Panc1 (cell line): ENCODE measurements at regions not wholly inside any gene's neighbourhood (a gene's known extent, or its start where the extent isn't known, plus 50 kb on each side); places are given as distances from the start of the nearest gene placed in this dataset.

Experiments used
- ATAC-seq: fragments of 200-7000 bp; cut with Tn5 transposase; 2 replicates; pipeline ENCODE4 v1.9.1; 2020; ENCODE audit warnings: mild to moderate bottlenecking, moderate library complexity
- BruUV-seq: library from RNA; stranded (reverse); fragments of 400-500 nt; replicated peaks from 2 replicates; lab custom pipeline; 2021; lab: Mats Ljungman, UMichigan
- CTCF ChIA-PET: fragments of 300-600 bp; sonication (Branson Sonifier 250); formaldehyde crosslinking; loops from one replicate; lab custom pipeline; 2022; ENCODE audit warnings: antibody characterized with exemption; lab: Charles Lee
- POLR2A ChIA-PET: fragments of 300-600 bp; sonication (Branson Sonifier 250); formaldehyde crosslinking; loops from one replicate; lab custom pipeline; 2022; ENCODE audit warnings: antibody characterized with exemption; lab: Charles Lee
- DNase-seq: peaks from one replicate; pipeline ENCODE4 v3.0.0-alpha.2; 2010; ENCODE audit warnings: low read depth, low spot score
- H3K27ac ChIP-seq: 2 replicates; pipeline ENCODE4 v1.5.1; 2011; ENCODE audit warnings: mild to moderate bottlenecking, low read length, inconsistent platforms
- H3K27me3 ChIP-seq: fragments of 200-500 bp; sonication (Bioruptor generic); 2 replicates; pipeline ENCODE4 v1.6.0; 2014; ENCODE audit warnings: low read length, inconsistent platforms; ENCODE audit not compliant: control insufficient read depth, insufficient read depth
- H3K36me3 ChIP-seq: fragments of 200-500 bp; sonication (Bioruptor generic); 2 replicates; pipeline ENCODE4 v1.5.1; 2014; ENCODE audit warnings: inconsistent platforms, mild to moderate bottlenecking, low read length, moderate library complexity; ENCODE audit not compliant: control insufficient read depth, insufficient read depth
- H3K4me1 ChIP-seq: 2 replicates; pipeline ENCODE4 v1.5.1; 2011; ENCODE audit warnings: inconsistent platforms, mild to moderate bottlenecking, low read length, moderate library complexity; ENCODE audit not compliant: control insufficient read depth, insufficient read depth
- H3K4me3 ChIP-seq, 2 experiments: 2 replicates each; pipeline ENCODE4 v1.5.1; 2011 to 2012; ENCODE audit warnings: low read depth in 2 of 2, low read length in 2 of 2, mild to moderate bottlenecking in 2 of 2, inconsistent platforms in 1 of 2, moderate library complexity in 1 of 2
- H3K9me3 ChIP-seq: fragments of 200-500 bp; sonication (Bioruptor generic); 2 replicates; pipeline ENCODE4 v1.5.1; 2014; ENCODE audit warnings: low read depth, mild to moderate bottlenecking, inconsistent platforms, low read length, moderate library complexity; ENCODE audit not compliant: control insufficient read depth, insufficient read depth
- CTCF ChIP-seq: fragments of 450-650 bp; IDR thresholded peaks from 2 replicates; pipeline ENCODE4 v1.5.1; 2017; ENCODE audit warnings: mild to moderate bottlenecking
- POLR2AphosphoS5 ChIP-seq: IDR thresholded peaks from 2 replicates; pipeline ENCODE4 v1.6.1; 2012; ENCODE audit warnings: mild to moderate bottlenecking, low read depth, low read length, moderate library complexity
- REST ChIP-seq, 2 experiments: IDR thresholded peaks; 2 replicates each; pipeline ENCODE4 v1.6.1; 2011 to 2012; ENCODE audit warnings: low read depth in 2 of 2, control low read depth in 1 of 2, low read length in 1 of 2, mild to moderate bottlenecking in 1 of 2, moderate library complexity in 1 of 2; ENCODE audit not compliant: insufficient read depth in 1 of 2
- SIN3A ChIP-seq: IDR thresholded peaks from 2 replicates; pipeline ENCODE4 v1.6.1; 2012; ENCODE audit warnings: low read depth, mild to moderate bottlenecking, low read length, moderate library complexity, borderline replicate concordance; ENCODE audit not compliant: insufficient read depth
- TCF7L2 ChIP-seq: IDR thresholded peaks from 2 replicates; pipeline ENCODE4 v1.6.1; 2011; ENCODE audit warnings: mild to moderate bottlenecking, low read depth, low read length, inconsistent platforms
- in situ Hi-C: cut with HindIII; loops from 2 replicates; pipeline ENCODE4 v1.10.0; 2016; ENCODE audit warnings: low sequenced_read_pairs, low pct_unique_long_range_greater_than_20kb
- intact Hi-C: fragments of 100-400 bp; cut with micrococcal nuclease; formaldehyde crosslinking; loops from one replicate; pipeline ENCODE4 v1.10.0; 2022; ENCODE audit not compliant: unreplicated experiment

GRCh38 chr12:114751712-114752111 is 67.7 kb upstream of the TBX3 start:
- DNase-seq (no peak), ATAC-seq (no peak)
- no peak overlapping the region for H3K4me3 ChIP-seq
- H3K4me1 ChIP-seq, result no peaks in the 10 kb centered on the region
- POLR2A ChIA-PET, result no interaction called here
- no peak overlapping the region for H3K27ac ChIP-seq
- CTCF ChIA-PET, result no interaction called here
- in situ Hi-C loops, result no loop called here
- intact Hi-C loops, result no loop called here
- no peaks in the 10 kb centered on the region for H3K36me3 ChIP-seq
- no peak for TF ChIP-seq REST (IDR thresholded peaks at IDR 0.05; ENCODE audit: insufficient read depth in 1 of 2, low read depth in 2 of 2, low read length in 1 of 2)
- no peak for TF ChIP-seq TCF7L2
- no peak for TF ChIP-seq SIN3A
- TF ChIP-seq POLR2AphosphoS5, result no peak
- TF ChIP-seq CTCF, result no peak
- H3K27me3 ChIP-seq, result no peaks in the 10 kb centered on the region
- no TSS peak for BruUV-seq
- H3K9me3 ChIP-seq, result no peaks in the 10 kb centered on the region

GRCh38 chr12:114750917-114751316 is 66.9 kb upstream of the TBX3 start:
- CTCF ChIA-PET, result no interaction called here
- intact Hi-C loops, result no loop called here
- no peaks in the 10 kb centered on the region for H3K4me1 ChIP-seq
- BruUV-seq, result no TSS peak
- H3K27ac ChIP-seq, result no peak overlapping the region
- in situ Hi-C loops, result no loop called here
- H3K36me3 ChIP-seq, result no peaks in the 10 kb centered on the region
- TF ChIP-seq POLR2AphosphoS5 (no peak), CTCF (no peak), REST (IDR thresholded peaks at IDR 0.05; ENCODE audit: insufficient read depth in 1 of 2, low read depth in 2 of 2, low read length in 1 of 2) (no peak), SIN3A (no peak), TCF7L2 (no peak)
- DNase-seq (no peak), ATAC-seq (no peak)
- no peaks in the 10 kb centered on the region for H3K9me3 ChIP-seq
- POLR2A ChIA-PET, result no interaction called here
- H3K4me3 ChIP-seq, result no peak overlapping the region
- no peaks in the 10 kb centered on the region for H3K27me3 ChIP-seq
